ENCODE measurements at regions not wholly inside any gene's neighbourhood (a gene's known extent, or its start where the extent isn't known, plus 50 kb on each side); places are given as distances from the start of the nearest gene placed in this dataset.

GRCh38 chr18:79585395-79586370 lies 93.9 kb upstream of the CTDP1 start:
- TF ChIP-seq CTCF (IDR thresholded peaks at IDR 0.05) (no peak), POLR2A (IDR thresholded peaks at IDR 0.05) (no peak)

Data from lower leg skin (tissue), 3 donors.